GM21390 (cell line): ENCODE measurements at regions not wholly inside any gene's neighbourhood (a gene's known extent, or its start where the extent isn't known, plus 50 kb on each side); places are given as distances from the start of the nearest gene placed in this dataset.
"Not testable (repeated sequence)": the region's sequence is repeated elsewhere in the genome, so short reads cannot be mapped to it uniquely, and the experiment has no call there.

ENCODE experiments used
- ATAC-seq: cut with Tn5 transposase; IDR thresholded peaks from one replicate; pipeline ENCODE4 v1.9.1; 2021; ENCODE audit not compliant: unreplicated experiment

DNA sequence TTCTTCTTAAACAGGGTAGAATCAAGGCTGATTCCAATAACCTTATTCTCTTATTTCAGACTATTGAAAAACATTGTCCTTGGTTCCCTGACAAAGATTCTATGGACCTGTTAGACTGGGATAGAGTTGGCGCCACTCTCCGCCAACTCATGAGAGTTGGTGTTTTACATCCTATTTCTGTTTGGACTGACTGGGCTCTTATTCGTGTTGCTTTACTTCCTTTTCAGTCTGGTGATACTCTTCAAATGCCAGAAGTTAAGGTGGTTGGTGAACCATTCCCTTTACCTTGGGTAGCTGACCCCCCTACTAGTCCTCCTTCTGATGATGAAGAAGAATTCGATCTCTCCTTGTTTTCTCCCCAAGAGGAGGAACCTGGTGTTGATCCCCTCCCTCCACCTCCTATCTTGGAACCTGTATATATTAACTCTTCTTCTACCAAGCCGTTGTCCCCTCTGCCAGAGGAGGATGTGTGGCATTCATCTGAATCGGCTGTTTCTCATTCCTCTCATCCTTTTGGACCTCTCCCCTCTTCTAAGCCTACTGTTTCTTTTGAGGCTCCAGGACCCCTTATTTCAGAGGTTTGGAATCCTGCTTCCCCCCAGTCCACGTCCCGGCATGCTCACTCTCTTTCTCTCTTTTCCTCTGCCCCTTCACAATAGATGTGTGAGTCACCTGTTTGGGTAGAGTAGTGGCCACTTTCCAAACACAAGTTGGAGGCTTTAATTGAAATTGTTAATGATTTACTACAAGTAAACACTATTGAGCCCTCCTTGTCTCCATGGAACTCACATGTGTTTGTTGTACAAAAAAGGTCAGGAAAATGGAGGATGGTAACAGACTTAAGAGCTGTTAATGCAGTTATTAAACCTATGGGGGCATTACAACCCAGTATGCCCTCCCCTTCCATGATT, 585.7 kb downstream of the NSUN3 start:
- ATAC-seq, result not testable (repeated sequence)

DNA sequence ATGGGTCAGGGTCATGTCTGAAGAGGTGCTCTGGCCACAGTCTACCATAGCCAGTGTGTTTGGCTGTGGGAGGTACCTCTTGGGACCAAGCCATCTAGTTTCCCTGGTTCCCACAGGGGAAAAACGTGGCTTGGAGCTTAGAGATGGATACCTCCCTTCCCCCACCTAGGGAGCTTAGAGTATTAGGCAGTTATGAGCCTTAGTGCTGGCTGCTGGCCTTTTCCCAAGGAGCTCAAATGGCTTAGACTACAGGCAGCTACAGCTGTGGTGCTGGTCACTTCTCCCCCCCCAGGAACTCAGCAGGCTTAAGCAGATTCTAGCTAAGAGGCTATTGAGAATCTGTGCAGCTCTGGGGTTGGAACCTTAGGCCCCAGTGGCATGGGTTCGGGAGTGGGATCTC, 591.2 kb downstream of the NSUN3 start:
- ATAC-seq, result no peak

DNA sequence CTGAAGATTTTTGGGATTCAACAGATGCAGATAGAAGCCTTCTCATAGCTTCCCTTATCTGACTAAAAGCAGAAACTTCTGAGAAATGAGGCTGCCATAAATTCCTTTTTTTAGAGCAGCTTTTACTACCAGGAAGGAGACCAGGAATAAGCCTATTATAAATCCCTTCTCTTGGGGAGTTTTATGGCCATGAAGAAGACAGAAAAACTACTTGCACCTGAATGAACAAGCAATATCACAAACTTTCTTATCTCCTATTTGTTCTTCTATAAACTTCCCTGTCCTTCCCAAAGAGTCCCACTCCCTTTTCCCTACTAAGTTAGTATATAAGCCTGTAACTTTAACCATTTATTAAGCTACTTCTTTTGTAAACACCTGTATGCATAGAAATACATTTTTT, 603.1 kb downstream of the NSUN3 start:
- ATAC-seq, result no peak

DNA sequence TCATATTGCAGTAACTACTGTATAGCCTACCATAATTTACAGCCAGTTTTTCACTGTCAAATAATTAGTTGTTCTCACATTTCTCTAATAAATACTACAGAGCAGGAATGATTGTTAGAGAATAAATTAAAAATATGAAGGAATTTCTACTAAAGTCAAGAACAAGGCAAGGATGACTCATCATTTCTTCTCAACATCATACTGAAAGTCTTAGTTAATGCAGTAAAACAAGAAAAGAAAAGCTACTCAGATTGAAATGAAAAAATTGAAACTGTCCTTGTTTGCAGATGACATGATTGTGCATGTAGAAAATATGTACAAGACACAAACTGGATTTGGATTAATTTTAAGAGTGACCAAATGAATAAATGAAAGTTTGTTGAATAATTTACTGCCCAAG, 608.2 kb downstream of the NSUN3 start:
- no peak for ATAC-seq

DNA sequence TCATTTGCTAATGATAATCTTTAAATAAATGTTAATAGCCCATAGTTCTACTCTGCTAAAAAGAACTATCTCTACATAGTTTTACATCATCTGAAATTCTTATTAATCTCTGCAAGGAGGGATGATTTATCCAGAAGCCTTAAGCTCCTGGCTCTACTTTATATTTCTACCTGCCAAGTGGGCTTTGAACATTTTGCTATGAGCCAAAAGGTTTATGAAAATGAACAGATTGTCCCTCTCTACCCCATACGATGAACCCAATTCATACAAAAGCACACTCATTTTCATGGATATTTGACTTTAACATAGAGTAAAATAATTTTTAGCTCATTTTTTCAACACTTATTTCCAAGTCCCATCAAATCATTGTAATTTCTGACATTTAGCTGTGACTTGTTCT, 611.0 kb downstream of the NSUN3 start:
- ATAC-seq, result no peak

DNA sequence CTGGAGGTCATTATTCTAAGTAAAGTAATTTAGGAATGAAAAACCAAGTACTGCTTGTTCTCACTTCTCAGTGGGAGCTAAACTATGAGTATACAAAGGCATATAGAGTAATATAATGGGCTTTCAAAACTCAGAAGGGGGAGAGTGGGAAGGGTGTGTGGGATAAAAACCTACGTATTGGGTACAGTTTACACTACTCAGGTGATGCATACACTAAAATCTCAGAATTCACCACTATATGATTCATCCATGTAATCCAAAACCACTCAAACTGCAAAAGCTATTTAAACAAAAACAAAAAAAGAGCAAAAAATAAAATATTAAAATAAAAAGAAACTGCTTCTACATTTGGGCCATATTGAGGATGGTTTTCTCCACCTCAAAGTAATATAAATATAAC, 623.3 kb downstream of the NSUN3 start:
- ATAC-seq, result no peak

DNA sequence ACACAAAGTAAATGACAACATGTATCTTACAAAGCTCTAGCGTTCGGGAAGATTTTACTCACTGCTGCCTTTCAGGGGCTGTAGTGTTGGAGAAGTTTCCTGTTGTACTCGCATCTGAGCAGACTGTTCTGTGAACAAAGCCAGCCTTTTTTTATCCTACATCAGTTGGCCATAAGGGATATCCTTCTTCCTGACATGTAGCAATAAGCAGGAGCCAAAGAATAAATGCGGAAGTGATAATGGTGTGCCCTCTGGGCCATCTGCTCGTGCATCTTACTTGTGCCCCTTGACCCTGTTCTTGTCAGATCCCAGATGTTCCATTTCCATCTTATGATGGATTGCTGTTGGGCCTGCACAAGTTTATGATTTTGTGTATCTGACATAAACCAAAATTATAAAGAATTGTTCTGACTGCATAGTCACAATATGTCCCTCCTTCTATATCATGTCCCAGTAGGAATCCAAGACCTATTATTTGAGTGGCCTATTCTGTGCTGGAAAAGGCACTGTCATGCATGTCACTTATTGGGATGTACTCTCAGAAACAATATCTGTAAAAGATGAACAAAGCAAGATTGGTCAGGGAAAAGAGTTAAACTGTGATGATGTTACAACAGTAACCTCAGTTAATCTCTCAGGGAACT, 631.3 kb downstream of the NSUN3 start:
- no peak for ATAC-seq

DNA sequence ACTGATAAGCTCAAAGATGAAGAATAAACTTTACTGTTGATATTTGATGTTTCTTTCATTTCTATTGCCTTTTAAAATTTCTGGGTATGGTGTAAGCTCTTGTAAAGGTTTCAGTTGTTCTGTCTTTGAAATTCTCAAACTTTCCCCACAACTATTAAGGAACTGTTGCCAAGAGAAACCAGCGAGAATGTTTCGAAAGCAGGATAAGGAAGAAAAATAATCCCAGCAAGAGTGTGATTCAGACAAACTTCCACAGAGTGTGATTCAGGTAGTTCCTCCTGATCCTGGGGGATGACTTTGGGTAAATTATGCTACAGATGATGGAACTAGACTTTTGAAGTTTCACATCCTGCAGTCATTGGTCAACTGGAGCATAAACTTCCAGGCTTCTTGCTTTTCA, 632.0 kb downstream of the NSUN3 start:
- no peak for ATAC-seq

DNA sequence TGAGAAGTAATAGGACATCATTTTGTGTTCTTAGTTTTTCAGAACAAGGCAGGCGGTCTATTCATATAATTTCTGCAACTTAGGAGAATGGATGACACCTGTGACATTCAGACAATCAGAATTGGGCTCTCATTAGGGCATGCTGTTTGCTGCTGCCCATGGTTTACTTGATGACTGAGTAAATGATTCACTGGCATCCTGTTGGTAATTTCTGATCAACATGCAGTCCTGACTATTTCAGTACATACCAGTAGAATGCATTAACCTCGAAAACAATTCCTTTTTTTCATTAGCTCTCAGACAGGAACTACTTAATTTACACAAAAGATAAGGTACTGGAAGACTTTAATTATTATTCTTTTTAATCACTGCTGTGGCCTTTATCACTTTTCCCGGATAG, 641.6 kb downstream of the NSUN3 start:
- no peak for ATAC-seq

DNA sequence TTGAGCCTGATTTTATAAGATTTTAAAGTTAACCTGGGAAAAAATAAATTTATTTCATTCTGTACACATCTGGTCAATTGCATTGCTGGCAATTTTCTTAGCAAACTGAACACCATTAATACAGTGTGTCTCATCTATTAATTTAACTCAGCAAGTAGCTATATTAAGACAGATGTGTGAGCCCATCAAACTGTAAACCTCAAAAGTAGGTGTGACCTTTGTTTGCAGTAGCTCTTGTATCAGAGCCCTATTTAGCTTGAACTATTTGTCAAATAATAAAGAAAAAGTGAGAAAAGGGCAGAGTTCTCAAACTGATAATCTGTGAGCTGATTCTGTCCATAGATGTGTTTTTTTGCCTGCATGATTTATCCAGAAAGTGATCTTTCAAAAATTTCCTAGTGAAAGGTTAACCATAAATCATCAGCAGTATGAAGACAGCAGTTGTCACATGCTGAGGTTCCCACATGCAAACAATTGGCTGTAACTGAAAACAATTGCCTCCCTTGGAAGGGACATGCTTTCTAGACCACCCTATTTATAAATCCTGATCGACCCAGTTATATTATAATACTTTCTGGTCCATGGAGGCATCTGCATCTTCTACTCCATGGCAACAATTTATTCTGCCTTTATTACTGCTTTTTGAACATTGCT, 646.5 kb downstream of the NSUN3 start:
- ATAC-seq, result no peak

DNA sequence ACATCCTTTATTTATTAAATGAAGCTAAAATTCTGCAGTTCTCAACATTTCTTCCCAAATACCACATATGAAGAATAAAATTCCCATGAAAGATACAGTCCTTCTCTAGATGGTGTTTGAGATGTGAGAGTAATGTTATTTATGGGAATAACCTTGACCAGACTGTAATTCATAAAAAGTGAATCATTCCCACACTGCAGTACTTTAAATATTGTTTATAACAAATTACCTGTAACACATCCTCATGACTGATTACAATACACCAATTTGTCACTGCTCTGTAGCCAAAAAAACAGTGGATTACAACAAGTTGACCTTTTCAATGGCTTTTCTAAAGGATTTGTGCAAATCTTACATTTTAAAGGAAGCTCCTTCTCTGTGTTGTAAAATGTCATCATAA, 651.3 kb downstream of the NSUN3 start:
- ATAC-seq, result no peak

DNA sequence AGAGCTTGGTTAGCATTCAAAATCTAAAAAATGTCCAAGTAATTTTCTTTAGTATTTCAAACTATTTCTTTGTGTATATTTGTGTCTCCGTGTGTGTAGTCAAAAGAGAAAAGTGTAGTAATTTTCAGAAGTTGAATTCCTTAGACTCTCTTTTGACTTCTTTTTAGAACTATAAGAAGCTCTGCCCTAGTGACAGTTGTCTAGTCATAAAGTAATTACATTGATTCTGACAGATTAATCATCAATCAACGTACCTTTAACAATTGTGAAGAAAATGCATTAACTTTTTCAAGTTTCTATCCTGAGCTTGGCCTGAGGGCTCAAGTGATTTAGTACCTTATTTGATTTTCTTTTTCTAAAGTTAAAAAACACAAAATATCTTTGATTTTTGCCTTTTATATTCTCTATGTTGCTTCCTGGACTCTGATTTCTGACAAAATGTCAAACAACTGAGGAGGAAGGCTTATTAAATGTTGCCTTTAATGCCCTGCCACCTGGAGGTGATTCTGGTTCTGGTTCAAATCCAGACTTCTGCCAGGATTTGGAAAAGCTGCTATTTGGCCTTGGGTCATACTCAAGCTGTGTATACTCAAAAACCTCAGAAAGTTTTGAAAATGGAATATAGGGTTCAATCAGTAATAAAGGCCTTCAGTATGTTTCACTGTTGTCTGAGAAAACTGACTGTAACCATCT, 653.6 kb downstream of the NSUN3 start:
- ATAC-seq, result no peak

DNA sequence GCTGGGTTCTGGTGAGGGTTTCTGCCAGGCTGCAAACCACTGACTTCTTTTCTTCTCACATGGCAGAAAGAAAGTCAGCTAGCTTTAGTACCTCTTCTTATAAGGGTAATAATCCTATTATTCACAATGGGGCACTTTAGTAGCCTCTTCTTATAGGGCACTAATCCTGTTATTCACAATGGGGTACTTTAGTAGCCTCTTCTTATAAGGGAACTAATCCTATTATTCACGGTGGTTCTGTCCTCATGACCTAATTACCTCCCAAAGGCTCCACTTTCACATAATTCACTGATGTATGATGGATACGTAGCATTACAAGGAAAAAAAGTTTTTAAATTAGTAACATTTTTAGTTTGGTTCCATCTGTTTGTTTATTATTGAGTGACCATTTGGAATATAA, 671.3 kb downstream of the NSUN3 start:
- no peak for ATAC-seq

DNA sequence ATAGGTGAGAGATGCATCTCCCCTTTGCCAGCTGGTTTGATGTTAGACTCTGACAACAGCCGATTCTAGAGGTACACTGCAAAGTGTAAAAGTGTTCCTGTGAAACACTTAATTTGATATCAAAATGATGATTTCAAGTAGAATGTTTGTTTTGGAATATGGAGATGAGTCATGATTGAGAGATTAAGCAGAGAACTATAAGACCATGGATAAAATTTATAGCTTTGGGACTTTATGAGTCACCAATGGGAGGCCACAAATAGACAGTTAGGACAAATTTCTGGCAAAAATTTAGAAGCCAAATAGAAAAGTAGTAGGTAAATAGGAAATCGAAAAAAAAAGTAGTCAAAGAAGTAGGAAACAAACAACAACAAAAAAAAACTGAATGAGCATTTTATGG, 672.5 kb downstream of the NSUN3 start:
- ATAC-seq, result no peak

DNA sequence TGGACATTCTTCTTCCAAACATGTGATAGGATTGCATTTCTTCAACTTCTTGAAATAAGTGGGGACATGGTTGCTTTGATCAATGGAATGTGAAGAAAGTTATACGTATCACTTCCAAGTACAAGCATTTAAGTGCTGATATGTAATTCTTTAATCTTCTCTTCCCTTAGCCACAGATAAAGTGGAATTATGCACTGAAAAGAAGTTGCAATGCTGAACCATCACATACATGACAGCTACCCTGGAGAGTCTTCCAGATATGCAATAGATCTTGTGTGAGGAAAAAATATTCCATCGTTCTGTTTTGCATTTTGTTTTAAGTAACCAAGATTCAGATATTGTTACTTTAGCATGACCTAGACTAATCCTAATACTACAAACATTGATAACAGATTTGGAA, 674.3 kb downstream of the NSUN3 start:
- ATAC-seq, result no peak

DNA sequence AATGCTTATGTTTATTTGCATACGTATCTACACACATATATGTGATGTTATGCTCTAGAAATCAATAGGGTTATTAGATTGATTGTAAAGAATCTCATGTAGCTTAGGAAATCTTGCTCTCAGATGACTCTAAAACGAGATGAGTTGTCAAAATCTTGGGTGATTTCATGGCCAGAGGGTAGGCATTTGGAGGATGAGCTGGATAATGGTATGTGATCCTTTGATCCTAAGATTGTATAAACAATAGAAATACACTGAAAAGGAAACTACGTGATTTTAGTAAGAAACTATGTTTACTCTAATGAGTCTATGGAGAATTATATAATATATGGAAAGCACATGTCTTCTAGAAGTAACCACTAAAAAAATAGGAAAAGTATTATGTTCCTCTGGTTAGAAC, 676.6 kb downstream of the NSUN3 start:
- ATAC-seq, result no peak

DNA sequence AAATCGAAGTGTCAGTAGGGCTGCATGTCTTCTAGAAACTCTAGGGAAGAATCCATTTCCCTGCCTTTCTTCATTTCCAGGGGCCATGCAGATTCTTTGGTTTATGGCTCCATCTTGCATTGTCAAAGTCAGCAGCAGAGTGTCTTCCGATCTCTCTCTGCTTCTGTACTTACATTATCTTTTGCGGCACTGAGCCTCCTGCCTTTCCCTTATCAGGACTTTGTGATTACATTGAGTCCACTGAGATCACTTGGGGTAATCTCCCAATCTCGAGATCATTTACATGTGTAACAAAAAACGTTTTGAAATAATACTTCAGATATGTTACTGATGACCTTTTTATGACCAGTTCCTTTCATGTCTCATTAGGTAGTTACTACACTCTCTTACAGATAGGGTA, 695.9 kb downstream of the NSUN3 start:
- ATAC-seq, result no peak

DNA sequence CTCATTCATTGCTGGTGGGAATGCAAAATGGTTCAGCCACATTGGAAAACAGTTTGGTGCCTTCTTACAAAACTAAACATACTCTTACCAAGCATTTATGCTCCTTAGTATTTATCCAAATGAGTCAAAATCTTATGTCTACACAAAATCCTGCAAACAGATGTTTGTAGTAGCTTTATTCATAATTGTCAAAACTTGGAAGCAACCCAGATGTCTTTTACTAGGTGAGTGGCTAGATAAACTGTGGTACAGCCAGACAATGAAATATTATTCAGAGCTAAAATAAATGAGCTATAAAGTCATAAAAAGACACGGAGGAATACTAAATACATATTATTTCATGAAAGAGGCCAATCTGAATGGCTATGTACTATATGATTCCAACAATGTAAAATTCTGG, 709.5 kb downstream of the NSUN3 start:
- no peak for ATAC-seq

DNA sequence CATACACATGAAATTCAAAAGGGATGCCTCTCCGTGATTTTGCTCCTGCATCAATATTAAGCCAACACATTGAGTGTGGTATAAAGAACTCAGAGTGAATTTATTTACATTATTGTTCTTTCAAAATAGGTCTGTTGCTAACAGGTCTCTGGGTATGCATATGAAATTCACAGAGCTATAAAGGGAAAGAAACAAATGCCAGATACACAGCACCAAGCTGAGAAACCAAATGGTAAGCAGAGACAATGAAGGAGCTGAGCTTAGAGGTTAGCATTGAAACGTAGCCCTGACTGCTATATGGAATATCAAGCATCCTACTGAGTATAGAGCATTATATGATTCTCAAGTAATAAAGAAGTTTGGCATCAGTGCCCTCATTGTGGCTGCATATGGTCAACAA, 712.9 kb downstream of the NSUN3 start:
- no peak for ATAC-seq

DNA sequence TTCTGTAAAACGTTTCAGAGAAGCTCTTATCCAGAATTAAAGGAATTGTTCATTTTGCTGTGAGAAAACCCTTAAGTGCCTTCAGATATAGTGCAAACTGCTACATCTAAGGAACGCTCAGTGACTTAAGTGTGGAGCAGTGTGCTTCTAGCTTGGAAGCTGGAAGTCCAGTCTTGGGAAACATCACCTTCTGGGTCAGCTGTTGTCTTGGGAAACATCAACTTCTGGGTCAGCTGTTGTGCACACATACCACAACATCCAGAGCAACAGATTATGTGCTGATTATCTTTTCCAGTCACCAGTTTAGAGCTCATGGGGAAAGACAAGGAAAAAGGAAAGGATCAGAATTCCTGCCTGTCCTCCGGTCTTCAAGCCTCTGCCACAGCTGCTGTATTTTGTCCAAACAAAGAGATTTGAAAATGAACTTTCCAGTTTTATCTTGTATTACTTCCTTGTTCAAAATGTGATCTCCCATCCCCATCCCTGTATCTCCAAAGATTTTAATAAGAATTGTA, 713.6 kb downstream of the NSUN3 start:
- no peak for ATAC-seq

DNA sequence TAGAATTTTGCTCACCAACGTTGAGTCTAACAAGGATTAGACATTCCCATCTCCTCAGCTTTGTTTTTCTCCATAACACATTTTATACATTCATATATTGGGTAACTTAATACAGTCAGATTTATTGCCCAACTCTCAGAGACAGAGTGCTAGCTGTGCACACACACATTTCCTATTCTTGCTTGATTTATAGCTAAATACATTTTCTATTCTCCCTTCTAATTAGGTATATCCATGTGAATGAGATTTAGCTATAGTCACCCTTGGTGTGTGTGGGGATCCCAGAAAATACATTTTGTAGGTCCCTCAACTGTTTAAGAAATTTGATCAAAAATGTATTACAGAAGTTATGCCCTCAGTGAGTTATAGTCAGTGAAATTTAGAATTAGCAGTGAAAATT, 715.4 kb downstream of the NSUN3 start:
- ATAC-seq, result no peak
